GM19043 (cell line): ENCODE measurements at regions not wholly inside any gene's neighbourhood (a gene's known extent, or its start where the extent isn't known, plus 50 kb on each side); places are given as distances from the start of the nearest gene placed in this dataset.

Experiments used
- ATAC-seq: cut with Tn5 transposase; IDR thresholded peaks from one replicate; pipeline ENCODE4 v1.9.1; 2021; ENCODE audit warnings: low read depth; ENCODE audit not compliant: unreplicated experiment

DNA sequence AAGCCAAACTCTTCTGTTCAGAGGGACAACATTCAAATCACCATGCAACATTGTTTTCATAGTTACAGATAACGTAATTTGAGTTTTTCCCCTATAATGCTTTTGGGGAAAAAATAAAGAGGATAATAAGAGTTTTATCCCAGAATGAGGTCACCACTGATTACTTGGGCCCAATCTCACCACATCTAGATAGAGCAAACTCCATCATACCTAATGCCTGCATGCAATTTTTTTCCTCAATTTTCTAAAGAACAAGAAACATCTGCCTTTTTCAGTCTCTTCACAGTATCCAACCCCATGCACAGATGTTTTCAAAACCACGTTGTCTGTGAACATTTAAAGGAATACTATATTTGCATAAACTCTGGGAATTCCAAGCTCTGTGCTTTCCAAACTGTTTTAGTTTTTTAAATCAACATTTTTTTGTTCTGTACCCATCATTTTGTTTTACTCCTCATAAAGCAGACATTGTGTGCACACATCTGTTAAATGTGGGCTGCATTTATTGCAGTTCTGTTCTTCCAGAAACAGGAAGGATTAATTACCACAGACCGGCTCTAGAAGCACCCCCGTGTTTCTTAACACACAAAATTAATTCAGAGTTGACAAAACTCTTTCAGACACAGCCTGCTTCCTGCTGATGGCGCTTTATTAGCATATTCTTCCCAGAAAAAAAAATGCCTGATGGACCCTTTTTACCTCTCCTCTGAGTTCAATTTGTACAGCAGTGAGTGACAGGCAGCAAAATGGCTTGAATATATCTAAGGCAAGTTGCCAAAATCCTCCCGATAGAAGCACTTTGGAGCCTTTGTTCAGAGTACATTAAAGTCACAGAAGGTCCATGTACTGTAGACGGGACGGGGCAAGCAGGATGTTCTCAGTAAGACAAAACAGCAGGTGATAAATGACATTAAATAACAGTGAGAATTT is 1171.9 kb downstream of the EFNB2 start:
- ATAC-seq = no peak

DNA sequence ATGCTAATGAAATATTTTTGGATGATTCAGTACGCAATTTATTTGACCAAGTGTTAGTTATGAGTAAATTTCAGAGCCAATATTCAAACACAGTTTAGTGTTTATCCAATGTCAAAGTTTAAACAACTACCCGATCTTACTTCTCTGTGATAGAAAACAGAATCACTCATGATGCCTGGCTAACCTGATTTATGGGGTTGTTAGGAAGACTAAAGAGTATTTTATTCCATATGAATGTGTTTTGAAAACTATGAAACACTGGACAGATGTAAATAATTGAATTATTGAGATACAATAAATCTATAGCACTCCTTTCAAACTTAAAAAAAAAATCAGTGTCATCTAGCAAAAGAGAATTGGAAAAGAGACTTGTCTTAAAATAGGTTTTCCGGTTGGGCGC is 1181.8 kb downstream of the EFNB2 start:
- ATAC-seq = no peak

DNA sequence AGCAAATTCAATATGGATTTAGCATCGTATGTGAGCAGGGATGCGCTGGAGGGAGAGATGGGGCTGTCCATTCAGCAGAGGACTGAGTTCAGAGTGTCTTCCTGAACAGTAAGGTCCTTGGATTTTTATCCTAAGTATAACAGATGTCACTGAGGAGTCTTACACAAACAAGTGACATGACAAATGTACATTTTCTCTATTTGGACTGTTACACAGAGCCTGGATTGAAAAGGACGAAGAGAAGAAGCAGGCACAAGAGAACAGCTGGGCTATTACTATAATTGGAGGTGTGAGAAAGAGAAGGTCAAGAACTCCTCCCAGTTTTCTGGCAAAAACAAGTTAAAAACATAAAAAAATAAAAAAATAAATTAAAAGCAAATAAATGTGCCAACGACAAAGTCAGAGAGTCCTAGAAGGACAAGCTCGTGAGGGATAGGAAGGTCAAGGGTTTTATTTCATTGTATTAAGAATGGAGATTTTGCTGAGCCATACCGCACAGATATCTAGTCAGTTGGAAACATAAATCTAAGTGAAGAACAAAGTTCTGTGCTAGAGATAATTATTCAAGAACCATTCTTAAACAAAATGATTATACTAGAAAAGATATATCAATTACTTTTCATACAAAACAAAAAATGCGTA is 1186.3 kb downstream of the EFNB2 start:
- ATAC-seq = no peak

DNA sequence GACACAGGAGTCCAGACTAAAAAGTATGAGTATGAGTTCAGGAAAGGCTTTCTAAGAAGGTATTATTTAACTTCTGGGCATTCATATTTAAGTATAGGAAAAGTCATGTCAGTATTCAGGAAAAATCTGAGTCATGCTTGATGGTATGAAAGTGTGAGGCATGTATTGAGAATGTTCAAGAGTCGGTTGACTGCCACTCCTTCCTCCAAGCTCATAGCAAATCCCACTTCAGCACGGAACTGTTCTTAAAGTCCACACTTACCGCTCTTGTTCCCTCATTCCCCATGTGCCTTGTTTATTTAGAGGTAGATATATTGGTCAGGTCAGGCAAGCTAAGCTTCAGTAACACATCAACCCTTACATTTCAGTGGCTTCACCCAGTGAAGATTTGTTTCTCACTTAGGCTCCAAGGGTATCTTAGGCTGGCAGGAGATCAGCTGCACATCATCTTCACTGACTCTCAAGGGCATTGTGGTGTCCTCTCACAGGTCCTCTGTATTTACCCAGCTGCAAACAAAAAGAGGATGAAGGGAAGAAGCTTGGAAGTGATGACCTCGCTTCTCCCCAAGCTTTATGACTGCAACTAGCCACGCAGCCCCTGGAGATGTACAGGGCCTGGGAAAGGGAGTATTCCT is 1189.2 kb downstream of the EFNB2 start:
- no peak for ATAC-seq

DNA sequence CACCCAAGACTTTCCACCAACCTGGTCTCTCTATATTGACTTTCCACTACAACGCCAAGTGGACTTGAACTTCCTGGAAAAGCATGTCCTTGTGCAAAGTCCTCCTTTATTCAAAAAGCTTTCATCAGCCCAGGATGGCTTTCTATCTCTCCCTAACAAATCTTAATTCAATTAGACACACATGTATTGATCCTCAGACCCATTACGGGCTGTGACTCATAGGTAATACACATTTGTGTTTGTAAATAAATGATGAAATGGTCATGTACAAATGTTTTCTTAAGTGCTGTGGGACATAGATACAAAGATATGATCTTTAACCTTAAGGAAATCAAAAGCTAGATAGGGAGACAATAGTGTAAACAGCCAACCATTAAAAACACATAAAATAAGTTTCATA is 1189.7 kb downstream of the EFNB2 start:
- no peak for ATAC-seq

DNA sequence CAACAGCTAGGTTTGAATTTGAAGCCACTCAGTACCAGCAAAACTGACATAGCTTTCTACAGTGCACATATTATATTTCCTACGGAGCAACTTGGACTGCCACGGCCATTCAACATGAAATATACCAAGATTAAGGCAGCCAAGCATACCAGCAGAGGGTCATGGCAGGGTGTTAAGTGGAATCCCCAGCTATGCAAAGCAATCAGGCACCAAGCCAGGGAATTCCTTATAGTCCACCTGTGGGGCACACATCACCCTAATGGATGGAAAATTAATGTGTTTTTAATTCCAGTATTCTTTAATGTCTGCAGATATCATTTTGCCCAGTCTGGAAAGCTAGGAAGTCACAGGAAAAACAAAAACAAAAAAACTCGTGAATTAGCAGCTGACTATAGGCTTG is 1190.3 kb downstream of the EFNB2 start:
- no peak for ATAC-seq

DNA sequence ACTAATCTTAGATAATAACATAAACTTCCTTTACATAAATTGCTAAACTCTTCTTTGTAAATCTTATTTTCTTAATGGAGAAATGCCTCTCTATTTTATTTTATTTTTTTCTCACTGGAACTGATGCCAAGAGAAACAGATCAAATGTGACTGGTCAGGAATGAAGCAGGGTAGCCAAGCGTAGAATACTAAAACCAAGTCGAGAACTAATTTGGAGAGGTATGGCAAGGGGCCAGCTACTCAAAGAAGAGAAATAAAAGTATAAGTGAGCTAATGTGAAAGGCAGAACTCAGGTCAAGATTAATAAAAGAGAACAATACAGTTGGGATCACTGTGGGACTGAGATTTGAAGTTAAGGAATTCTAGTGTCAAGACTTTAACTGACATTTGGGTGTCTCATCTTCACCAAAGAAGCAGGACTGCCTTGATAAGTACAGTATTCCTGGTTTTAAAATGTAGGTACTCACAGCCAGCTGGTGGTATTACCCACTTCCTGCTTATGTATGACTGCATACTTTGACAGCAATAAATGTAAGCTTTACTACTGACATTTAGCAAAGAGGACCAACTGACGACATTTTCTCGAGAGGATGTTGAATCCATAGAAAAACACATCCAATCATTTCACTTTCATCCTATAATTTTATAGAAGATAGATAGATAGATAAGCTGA is 1192.2 kb downstream of the EFNB2 start:
- no peak for ATAC-seq

DNA sequence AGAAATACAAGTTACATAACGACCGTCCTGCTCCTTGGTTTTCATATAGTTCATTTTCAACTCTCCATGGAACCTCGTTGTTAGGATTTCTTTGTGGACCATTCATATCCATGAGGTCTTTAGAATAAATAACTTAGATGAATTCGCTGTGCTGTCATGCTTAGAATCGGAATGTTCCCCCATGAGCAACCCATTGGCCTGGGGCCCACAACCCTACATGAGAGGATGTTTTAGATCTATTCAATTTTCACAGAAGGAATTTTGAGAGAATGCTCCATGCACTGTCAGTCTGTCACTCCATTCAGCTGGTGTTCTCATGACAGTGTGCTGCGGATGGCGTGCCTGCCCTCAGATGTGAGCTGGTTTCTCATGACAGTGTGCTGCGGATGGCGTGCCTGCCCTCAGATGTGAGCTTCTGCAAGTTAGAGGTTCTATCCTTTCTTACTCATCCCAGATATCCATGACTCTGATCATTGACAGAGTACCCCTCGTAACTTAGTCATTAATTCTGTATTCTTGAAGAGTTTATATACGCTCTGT is 1193.1 kb downstream of the EFNB2 start:
- ATAC-seq = no peak

DNA sequence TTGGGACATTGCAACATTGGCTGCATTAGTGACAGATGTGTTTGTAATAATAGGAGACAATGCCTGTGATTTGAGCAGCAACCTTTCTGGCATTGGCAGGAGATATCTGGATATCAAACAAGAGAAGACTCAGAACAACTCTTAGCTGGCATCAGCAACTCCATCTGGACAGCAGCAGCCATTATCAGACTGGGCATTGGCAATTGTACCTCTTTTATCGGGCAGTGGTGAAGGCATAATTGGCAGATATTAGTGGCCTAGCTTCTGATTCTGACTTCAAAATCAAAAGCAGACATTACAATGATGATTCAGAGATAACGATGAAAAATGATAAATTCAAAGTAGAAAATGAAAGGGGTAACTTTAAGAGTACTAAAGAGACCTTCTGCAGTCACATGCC is 1193.7 kb downstream of the EFNB2 start:
- no peak for ATAC-seq

DNA sequence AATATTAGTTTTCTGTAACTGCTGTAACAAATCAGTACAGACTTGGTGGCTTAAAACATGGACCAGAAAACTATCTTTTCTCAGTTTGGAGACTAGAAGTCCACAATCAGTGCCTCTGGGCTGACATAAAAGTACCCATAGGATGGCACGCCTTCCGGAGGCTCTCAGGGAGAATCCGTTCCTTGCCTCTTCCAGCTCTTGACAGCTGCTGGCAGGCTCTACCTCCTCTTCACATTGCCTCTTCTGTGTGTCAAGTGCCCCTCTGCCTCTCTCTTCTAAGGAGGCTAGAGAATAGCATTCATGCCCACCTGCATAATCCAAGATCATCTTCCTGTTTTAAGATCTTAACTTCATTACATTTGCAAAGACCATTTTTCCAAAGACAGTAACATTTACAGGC is 1194.2 kb downstream of the EFNB2 start:
- no peak for ATAC-seq

DNA sequence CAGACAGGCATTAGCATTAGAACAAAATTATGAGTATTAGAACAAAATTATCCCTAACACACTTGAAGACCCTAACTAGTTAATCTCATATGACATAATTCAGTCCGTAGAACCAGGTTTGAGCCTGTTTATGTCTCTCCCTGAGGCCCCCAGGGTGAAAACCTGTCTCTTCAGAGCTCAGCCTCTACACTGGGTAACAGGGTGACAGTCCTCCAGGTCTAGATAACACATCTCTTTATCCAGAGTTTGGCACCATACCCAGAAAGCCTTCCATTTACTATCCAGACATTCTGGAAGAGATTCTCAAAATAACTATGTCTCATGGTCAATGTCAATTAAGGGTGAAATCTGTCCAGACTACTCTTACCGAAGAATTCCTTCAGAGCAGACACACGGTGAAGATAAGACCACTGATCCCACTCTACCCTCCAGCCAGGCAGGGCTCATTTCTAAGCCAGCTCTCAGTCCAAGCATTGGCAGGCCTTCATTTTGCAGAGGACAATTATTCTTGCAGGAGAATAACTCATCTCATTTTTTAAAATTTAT is 1195.3 kb downstream of the EFNB2 start:
- no peak for ATAC-seq

DNA sequence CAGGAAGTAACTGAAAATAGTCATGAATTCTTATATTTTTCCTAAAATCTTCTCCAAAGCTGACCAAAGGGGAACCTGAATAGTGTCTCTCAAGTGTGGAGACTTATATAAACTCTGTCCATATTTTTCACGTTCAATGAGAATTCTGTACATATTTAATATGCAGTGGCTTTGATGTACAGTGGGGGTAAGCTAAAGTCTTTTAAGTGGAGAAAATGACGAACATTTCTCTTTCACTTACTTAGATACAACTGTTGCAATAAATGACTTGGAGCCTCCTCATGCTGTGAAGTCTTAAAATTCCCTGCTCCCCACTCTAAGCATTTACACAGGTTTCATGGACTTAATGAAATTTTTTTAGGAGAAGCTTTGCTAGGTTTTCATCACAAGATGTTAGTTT is 1196.7 kb downstream of the EFNB2 start:
- ATAC-seq = no peak

DNA sequence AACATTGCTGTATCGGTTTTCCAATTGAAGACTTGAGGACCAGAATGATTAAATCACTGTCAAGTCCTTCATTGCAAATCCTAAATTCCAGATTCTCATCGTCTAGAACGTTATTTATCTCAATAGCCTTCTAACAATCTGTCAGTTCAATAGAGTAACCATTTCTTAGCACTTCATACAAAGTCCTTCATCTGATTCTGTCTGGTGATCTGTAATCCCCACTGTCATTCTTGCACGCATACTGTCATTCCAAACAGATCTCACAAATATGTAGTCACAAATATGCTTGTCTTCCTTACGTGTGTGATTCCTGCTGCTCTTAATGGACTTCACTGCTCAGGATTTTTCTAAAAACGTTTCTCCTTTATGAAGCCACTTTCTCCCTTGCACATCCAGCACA is 1197.5 kb downstream of the EFNB2 start:
- no peak for ATAC-seq

DNA sequence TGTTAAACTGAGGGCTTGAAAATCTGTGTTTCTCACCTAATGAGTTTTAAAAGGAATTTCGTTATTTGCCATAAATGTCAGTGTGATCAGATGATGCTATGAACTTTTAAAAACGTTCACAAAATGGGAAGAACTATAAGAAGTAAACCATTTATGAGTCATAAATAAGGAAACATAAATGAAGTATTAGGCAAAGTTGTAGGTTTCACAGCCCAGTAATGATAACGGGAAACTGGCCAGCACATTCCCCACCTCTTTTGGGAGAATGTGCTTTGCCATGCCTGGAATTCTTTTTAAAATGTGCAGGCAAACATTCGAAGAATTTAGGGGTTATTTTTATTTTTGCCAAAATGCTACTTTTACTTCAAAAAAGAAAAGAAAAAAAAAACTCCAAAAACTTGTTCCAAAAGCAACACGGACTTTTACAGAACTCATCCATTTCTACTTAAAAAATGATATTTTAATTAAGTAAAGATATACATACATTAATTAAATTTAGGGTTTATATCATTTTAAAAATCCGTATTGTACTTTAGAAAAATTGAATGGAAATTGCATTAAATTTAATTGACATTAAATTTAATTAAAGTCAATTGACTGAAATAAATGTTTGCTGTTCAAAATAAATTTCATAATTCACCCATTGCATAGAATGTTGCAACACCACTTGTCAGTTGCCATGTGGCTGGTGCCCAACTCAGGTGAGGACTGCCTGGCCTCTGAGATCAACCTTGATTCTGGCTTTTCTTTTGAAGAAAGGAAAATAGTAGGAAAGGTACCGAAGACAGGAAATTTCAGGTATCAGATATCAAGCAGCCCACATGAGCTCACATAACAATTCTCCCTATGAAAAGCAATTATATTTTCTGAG is 1198.5 kb downstream of the EFNB2 start:
- ATAC-seq = no peak

DNA sequence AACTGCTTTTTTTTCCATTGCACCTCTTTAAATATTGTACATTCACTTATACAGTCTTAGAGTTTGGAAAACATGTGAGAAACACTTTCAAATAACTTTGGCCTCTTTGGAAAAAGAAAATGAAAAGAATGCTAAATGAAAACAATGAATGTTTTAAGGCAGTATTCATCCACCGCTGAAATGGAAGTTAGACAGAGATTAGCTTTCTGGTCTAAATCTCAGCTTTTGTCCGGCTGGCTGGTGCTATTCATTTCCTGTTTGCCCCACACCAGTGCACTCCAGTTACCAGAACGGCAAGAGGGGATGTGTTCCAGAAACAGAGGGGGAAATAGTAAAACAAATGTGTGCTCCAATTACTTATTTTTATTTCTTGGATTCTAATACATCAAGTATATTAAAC is 1201.3 kb downstream of the EFNB2 start:
- no peak for ATAC-seq

DNA sequence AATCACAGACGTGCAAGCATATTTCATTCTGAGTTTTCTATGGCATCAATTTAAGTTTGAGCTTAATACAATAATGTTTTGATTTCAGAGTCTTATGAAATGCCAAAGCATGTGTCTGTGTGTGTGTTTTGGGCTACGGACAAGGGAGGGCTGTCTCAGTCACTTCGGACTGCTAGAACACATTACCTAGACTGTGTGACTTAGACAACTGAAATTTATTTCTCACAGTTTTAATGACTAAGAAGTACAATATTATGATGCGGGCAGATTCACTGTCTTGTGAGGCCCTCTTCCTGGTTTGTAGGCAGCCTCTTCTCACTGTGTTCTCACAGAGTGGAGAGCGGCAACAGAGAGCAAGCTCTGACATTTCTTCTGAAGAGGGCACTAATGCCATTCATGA is 1202.0 kb downstream of the EFNB2 start:
- ATAC-seq = no peak

DNA sequence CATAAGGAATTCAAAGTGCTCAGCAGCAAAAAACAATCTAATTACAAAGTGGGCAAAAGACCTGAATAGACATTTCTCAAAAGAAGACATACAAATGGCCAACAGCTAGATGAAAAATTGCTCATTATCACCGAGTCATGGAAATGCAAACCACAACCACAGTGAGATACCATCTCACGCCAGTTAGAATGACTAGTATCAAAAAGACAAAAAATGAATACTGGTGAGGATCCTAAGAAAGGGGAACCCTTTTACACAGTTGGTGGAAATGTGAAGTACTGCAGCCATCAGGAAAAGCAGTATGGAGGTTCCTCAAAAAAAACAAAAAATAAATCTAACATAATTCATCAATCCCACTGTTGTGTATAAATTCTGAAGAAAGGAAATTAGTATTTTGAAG is 1206.1 kb downstream of the EFNB2 start:
- no peak for ATAC-seq

DNA sequence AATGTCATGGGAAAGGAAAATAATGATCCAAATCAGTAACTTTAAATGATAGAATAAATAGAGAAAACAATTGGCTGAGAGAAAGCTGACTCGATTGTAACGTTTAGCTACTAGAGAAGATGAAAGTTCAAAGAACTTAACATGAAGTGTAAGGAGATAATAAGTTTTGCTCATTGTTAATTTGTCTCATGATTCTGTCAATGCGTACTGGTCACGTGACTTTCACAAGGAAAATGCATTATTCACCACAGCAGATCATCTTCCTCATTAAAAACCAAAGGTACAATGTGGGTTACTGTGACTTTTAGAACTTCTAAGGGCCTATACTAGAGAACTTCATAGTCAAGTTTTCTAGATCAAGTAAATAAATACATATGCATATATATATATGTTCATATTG is 1207.2 kb downstream of the EFNB2 start:
- no peak for ATAC-seq

DNA sequence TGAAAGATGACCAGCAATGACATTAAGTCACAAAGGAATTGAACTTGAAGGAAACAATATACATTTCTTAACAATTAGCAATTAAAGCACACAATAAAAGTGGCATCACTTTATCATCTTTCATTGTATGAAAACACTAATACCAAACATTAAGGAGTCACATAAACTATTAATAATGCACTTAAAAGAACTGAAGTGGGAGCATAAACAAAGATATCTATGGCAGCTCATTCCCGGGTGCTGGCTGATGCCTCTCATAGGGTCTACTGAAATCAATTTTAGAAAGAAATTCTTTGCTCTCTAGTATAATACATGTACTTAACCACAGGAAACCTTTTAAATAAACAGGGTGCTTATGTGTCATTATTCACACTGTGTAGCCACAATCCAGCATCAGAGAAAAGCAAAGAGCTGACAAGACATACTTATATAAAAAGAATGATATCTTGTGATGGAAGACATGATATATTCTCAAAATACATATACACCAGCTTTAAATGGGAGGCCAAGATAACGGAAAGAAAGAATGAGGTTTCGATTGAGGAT is 1207.8 kb downstream of the EFNB2 start:
- no peak for ATAC-seq
